K562 (cell line): ENCODE measurements at regions not wholly inside any gene's neighbourhood (a gene's known extent, or its start where the extent isn't known, plus 50 kb on each side); places are given as distances from the start of the nearest gene placed in this dataset.

Source experiments
- ATAC-seq: fragments of 200-7000 bp; cut with Tn5 transposase; 3 replicates; pipeline ENCODE4 v1.9.1; 2020; ENCODE audit warnings: moderate library complexity
- BruUV-seq: library from RNA; stranded (reverse); fragments of 400-500 nt; replicated peaks from 2 replicates; lab custom pipeline; 2021; lab: Mats Ljungman, UMichigan
- CTCF ChIA-PET: fragments of 300-600 bp; formaldehyde crosslinking; extraction: SDS; loops from one replicate; lab custom pipeline; 2021; ENCODE audit warnings: low intra/inter-chr PET ratio; lab: Yijun Ruan, JAX
- POLR2A ChIA-PET: fragments of 300-600, 350-650 bp; sonication (Branson Sonifier 250); formaldehyde crosslinking; extraction: SDS; loops from one replicate; lab custom pipeline; 2021; ENCODE audit warnings: antibody characterized with exemption, inconsistent platforms; lab: Yijun Ruan, JAX
- DNase-seq, 4 experiments: peaks; one replicate each; pipeline versions ENCODE4 v3.0.0 to v3.0.0-alpha.2; 2011 to 2018; ENCODE audit warnings: low spot score in 3 of 4, mixed read lengths in 3 of 4; ENCODE audit errors: extremely low read depth in 1 of 4
- FAIRE-seq: peaks from 2 replicates; lab custom pipeline; 2011; peaks lifted over from hg19 to GRCh38; lab: Jason Lieb, UNC
- H2AFZ ChIP-seq: 2 replicates; pipeline ENCODE4 v1.6.0; 2011; ENCODE audit warnings: low read depth, low read length, control low read depth, inconsistent platforms
- H3K27ac ChIP-seq: fragments of 200-600 bp; 3 replicates; pipeline ENCODE4 v1.8.0; 2011; ENCODE audit warnings: low read depth, mild to moderate bottlenecking, control low read depth, inconsistent platforms, low read length, moderate library complexity, mixed read lengths; ENCODE audit errors: extremely low read depth
- H3K27me3 ChIP-seq, 2 experiments: fragments of 300-600 bp in 1 of 2; 2 replicates in 1 of 2; 3 replicates in 1 of 2; pipeline versions ENCODE4 v1.6.0 to v1.8.0; 2011; ENCODE audit warnings: inconsistent platforms in 2 of 2, low read length in 2 of 2, mild to moderate bottlenecking in 1 of 2, mixed read lengths in 1 of 2, moderate library complexity in 1 of 2; ENCODE audit not compliant: control insufficient read depth in 2 of 2, insufficient read depth in 2 of 2
- H3K36me3 ChIP-seq: fragments of 300-600 bp; 3 replicates; pipeline ENCODE4 v1.8.0; 2011; ENCODE audit warnings: mild to moderate bottlenecking, low read length, inconsistent platforms; ENCODE audit not compliant: control insufficient read depth, insufficient read depth
- H3K4me1 ChIP-seq, 2 experiments: fragments of 200-600 bp in 1 of 2; replicated peaks in 1 of 2; 2 replicates in 1 of 2; 3 replicates in 1 of 2; pipeline versions ENCODE4 v1.5.1 to v1.8.0; 2011; ENCODE audit warnings: inconsistent platforms in 2 of 2, low read length in 2 of 2, mild to moderate bottlenecking in 1 of 2, mixed read lengths in 1 of 2, moderate library complexity in 1 of 2; ENCODE audit not compliant: control insufficient read depth in 2 of 2, insufficient read depth in 2 of 2
- H3K4me2 ChIP-seq: 2 replicates; pipeline ENCODE4 v1.6.1; 2011; ENCODE audit warnings: low read length, control low read depth, inconsistent platforms, mixed read lengths; ENCODE audit not compliant: insufficient read depth
- H3K4me3 ChIP-seq: fragments of 200-600 bp; sonication (generic), shearing (Covaris generic); 2 replicates; pipeline ENCODE4 v1.5.1; 2016; ENCODE audit warnings: control low read depth, inconsistent platforms
- H3K79me2 ChIP-seq: fragments of 200-600 bp; 3 replicates; pipeline ENCODE4 v1.8.0; 2011; ENCODE audit warnings: low read length, inconsistent platforms; ENCODE audit not compliant: control insufficient read depth, insufficient read depth
- H3K9ac ChIP-seq, 2 experiments: 2 replicates each; pipeline versions ENCODE4 v1.6.0 to v1.6.1; 2011; ENCODE audit warnings: low read depth in 2 of 2, low read length in 2 of 2, control low read depth in 1 of 2, inconsistent platforms in 1 of 2, mild to moderate bottlenecking in 1 of 2, mixed read lengths in 1 of 2; ENCODE audit not compliant: insufficient read depth in 1 of 2
- H3K9me1 ChIP-seq: one replicate; pipeline ENCODE4 v1.6.0; 2011; ENCODE audit warnings: inconsistent platforms, mild to moderate bottlenecking, low read length, moderate library complexity; ENCODE audit not compliant: control insufficient read depth, insufficient read depth
- H3K9me3 ChIP-seq: replicated peaks from 2 replicates; pipeline ENCODE4 v1.5.1; 2011; ENCODE audit warnings: low read depth, low read length, inconsistent platforms; ENCODE audit not compliant: control insufficient read depth, insufficient read depth
- H4K20me1 ChIP-seq: replicated peaks from 2 replicates; pipeline ENCODE4 v1.6.1; 2011; ENCODE audit warnings: low read length, inconsistent platforms, mixed read lengths; ENCODE audit not compliant: control insufficient read depth, insufficient read depth
- ATF1 ChIP-seq, 2 experiments: fragments of 450-650 bp in 1 of 2; IDR thresholded peaks; 2 replicates each; pipeline ENCODE4 v1.6.1; 2016; ENCODE audit warnings: missing compliant biosample characterization in 1 of 2, missing genetic modification characterization in 1 of 2
- BRD4 ChIP-seq: fragments of 200-600 bp; sonication (generic); IDR thresholded peaks from 2 replicates; pipeline ENCODE4 v1.6.1; 2017; ENCODE audit warnings: inconsistent platforms
- GTF2F1 ChIP-seq: IDR thresholded peaks from 2 replicates; pipeline ENCODE4 v1.6.1; 2011; ENCODE audit warnings: low read depth, low read length, improper control_type of control experiment
- L3MBTL2 ChIP-seq: fragments of 450-650 bp; IDR thresholded peaks from 2 replicates; pipeline ENCODE4 v1.6.1; 2016; ENCODE audit warnings: mild to moderate bottlenecking, moderate library complexity
- NFYB ChIP-seq: IDR thresholded peaks from 2 replicates; pipeline ENCODE4 v1.6.1; 2011; ENCODE audit warnings: mild to moderate bottlenecking, moderate library complexity; ENCODE audit not compliant: insufficient read length; ENCODE audit errors: extremely low read depth
- SETDB1 ChIP-seq: IDR thresholded peaks from one replicate; pipeline ENCODE4 v1.6.1; 2012; ENCODE audit warnings: low read length, control low read depth, inconsistent platforms
- TCFL5 ChIP-seq: fragments of 250-450 bp; sonication (Bioruptor Pico); conservative IDR thresholded peaks from 2 replicates; pipeline ENCODE4 v1.6.1; 2021; ENCODE audit warnings: mild to moderate bottlenecking, moderate library complexity, matching md5 sums
- ZNF586 ChIP-seq: fragments of 450-650 bp; formaldehyde crosslinking; conservative IDR thresholded peaks from 2 replicates; pipeline ENCODE4 v1.4.0; 2020; ENCODE audit warnings: mild to moderate bottlenecking, moderate library complexity
- WGBS: fragments of 100-300 bp; shearing (Covaris generic); methylation state at CpG from one replicate; pipeline ENCODE4 v1.1.6; 2016; ENCODE audit warnings: low coverage, mixed read lengths; ENCODE audit not compliant: insufficient coverage; ENCODE audit errors: missing lambda C conversion rate; 5-methylcytosine and 5-hydroxymethylcytosine counted together
- in situ Hi-C: fragments of 300-500 bp; cut with MboI; formaldehyde crosslinking; loops from 4 replicates; pipeline ENCODE4 v1.15.0; 2018; ENCODE audit warnings: inconsistent platforms, mixed read lengths
- intact Hi-C: fragments of 100-400 bp; cut with micrococcal nuclease; formaldehyde crosslinking; loops from 2 replicates; pipeline ENCODE4 v1.14.2; 2022
- TF ChIP-seq, protein P1 (sequence below): fragments of 200-600 bp; sonication (generic); IDR thresholded peaks from one replicate; pipeline ENCODE4 v1.6.1; 2012; ENCODE audit warnings: mild to moderate bottlenecking, low read depth, low read length, inconsistent platforms

DNA sequence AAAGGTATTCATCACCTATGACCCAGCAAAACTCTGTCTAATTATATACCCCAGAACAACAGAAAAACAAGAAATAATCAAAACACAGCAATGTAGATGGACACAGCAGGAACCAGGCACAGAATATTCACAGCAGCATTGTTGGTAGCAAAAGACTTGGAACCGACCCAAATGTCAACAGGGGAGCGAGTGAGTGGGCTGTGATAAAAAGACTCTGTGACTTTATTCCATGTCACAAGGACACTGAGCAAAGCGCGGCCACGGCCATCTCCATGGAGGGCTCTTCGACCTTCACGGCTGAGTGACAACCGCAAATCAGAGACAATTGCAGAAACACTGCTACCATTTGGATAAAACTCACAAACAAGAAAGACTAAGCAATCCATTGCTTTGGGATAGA, 1373.1 kb downstream of the TBC1D22A start:
- no peak overlapping the region for H3K4me2 ChIP-seq
- in situ Hi-C loops, result no loop called here
- intact Hi-C loops, result no loop called here
- no peak for FAIRE-seq
- DNase-seq, result no peak
- no peak overlapping the region for H3K27ac ChIP-seq
- POLR2A ChIA-PET, result no interaction called here
- no peaks in the 10 kb centered on the region for H3K36me3 ChIP-seq
- H4K20me1 ChIP-seq, result no peaks in the 10 kb centered on the region
- CTCF ChIA-PET, result no interaction called here
- H3K9me3 ChIP-seq, result no peaks in the 10 kb centered on the region
- no peaks in the 10 kb centered on the region; a peak in 1 of 5 replicates for H3K27me3 ChIP-seq
- H3K4me1 ChIP-seq, result no peaks in the 10 kb centered on the region
- no peaks in the 10 kb centered on the region for H3K79me2 ChIP-seq
- 1% methylated on average over 8 of the region's 8 CpGs for WGBS
- no peak overlapping the region for H3K9ac ChIP-seq
- no peaks in the 10 kb centered on the region for H3K9me1 ChIP-seq
- no peak overlapping the region for H3K4me3 ChIP-seq
- no TSS peak for BruUV-seq
- ATAC-seq, result no peak
- H2AFZ ChIP-seq, result no peak overlapping the region
- TF ChIP-seq, protein P1, sequence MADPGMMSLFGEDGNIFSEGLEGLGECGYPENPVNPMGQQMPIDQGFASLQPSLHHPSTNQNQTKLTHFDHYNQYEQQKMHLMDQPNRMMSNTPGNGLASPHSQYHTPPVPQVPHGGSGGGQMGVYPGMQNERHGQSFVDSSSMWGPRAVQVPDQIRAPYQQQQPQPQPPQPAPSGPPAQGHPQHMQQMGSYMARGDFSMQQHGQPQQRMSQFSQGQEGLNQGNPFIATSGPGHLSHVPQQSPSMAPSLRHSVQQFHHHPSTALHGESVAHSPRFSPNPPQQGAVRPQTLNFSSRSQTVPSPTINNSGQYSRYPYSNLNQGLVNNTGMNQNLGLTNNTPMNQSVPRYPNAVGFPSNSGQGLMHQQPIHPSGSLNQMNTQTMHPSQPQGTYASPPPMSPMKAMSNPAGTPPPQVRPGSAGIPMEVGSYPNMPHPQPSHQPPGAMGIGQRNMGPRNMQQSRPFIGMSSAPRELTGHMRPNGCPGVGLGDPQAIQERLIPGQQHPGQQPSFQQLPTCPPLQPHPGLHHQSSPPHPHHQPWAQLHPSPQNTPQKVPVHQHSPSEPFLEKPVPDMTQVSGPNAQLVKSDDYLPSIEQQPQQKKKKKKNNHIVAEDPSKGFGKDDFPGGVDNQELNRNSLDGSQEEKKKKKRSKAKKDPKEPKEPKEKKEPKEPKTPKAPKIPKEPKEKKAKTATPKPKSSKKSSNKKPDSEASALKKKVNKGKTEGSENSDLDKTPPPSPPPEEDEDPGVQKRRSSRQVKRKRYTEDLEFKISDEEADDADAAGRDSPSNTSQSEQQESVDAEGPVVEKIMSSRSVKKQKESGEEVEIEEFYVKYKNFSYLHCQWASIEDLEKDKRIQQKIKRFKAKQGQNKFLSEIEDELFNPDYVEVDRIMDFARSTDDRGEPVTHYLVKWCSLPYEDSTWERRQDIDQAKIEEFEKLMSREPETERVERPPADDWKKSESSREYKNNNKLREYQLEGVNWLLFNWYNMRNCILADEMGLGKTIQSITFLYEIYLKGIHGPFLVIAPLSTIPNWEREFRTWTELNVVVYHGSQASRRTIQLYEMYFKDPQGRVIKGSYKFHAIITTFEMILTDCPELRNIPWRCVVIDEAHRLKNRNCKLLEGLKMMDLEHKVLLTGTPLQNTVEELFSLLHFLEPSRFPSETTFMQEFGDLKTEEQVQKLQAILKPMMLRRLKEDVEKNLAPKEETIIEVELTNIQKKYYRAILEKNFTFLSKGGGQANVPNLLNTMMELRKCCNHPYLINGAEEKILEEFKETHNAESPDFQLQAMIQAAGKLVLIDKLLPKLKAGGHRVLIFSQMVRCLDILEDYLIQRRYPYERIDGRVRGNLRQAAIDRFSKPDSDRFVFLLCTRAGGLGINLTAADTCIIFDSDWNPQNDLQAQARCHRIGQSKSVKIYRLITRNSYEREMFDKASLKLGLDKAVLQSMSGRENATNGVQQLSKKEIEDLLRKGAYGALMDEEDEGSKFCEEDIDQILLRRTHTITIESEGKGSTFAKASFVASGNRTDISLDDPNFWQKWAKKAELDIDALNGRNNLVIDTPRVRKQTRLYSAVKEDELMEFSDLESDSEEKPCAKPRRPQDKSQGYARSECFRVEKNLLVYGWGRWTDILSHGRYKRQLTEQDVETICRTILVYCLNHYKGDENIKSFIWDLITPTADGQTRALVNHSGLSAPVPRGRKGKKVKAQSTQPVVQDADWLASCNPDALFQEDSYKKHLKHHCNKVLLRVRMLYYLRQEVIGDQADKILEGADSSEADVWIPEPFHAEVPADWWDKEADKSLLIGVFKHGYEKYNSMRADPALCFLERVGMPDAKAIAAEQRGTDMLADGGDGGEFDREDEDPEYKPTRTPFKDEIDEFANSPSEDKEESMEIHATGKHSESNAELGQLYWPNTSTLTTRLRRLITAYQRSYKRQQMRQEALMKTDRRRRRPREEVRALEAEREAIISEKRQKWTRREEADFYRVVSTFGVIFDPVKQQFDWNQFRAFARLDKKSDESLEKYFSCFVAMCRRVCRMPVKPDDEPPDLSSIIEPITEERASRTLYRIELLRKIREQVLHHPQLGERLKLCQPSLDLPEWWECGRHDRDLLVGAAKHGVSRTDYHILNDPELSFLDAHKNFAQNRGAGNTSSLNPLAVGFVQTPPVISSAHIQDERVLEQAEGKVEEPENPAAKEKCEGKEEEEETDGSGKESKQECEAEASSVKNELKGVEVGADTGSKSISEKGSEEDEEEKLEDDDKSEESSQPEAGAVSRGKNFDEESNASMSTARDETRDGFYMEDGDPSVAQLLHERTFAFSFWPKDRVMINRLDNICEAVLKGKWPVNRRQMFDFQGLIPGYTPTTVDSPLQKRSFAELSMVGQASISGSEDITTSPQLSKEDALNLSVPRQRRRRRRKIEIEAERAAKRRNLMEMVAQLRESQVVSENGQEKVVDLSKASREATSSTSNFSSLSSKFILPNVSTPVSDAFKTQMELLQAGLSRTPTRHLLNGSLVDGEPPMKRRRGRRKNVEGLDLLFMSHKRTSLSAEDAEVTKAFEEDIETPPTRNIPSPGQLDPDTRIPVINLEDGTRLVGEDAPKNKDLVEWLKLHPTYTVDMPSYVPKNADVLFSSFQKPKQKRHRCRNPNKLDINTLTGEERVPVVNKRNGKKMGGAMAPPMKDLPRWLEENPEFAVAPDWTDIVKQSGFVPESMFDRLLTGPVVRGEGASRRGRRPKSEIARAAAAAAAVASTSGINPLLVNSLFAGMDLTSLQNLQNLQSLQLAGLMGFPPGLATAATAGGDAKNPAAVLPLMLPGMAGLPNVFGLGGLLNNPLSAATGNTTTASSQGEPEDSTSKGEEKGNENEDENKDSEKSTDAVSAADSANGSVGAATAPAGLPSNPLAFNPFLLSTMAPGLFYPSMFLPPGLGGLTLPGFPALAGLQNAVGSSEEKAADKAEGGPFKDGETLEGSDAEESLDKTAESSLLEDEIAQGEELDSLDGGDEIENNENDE, result no peak
- TF ChIP-seq SETDB1 (no peak), NFYB (no peak), ATF1 (CRISPR knock-in tag; IDR thresholded peaks at IDR 0.05) (no peak), ATF1 (tag; IDR thresholded peaks at IDR 0.05) (no peak), L3MBTL2 (no peak), ZNF586 (no peak), TCFL5 (CRISPR knock-in tag) (no peak), GTF2F1 (no peak), BRD4 (no peak)
